Heart right ventricle (tissue), 16 donors: ENCODE measurements at regions not wholly inside any gene's neighbourhood (a gene's known extent, or its start where the extent isn't known, plus 50 kb on each side); places are given as distances from the start of the nearest gene placed in this dataset.

Experiments used
- ATAC-seq, 8 donors: fragments of 200-7000 bp; cut with Tn5 transposase; one replicate each; pipeline ENCODE4 v1.9.1; 2020; ENCODE audit warnings: mild to moderate bottlenecking in 8 of 8, moderate library complexity in 8 of 8, moderate number of reproducible peaks in 1 of 8
- DNase-seq, 2 donors: peaks; one replicate each; pipeline ENCODE4 v3.0.0-alpha.2; 2020
- H3K27ac ChIP-seq, 10 donors: fragments of 200-600 bp; sonication (generic) in 2 of 10; one replicate each; pipeline versions ENCODE4 v1.5.0 to v1.8.0; 2020 to 2022; ENCODE audit warnings: mild to moderate bottlenecking in 3 of 10
- H3K27me3 ChIP-seq, 7 donors: fragments of 200-600 bp; one replicate each; pipeline ENCODE4 v1.8.0; 2021 to 2022; ENCODE audit warnings: mild to moderate bottlenecking in 2 of 7
- H3K36me3 ChIP-seq, 9 donors: fragments of 200-600 bp; sonication (generic) in 1 of 9; one replicate each; pipeline versions ENCODE4 v1.5.0 to v1.8.0; 2020 to 2022; ENCODE audit warnings: mild to moderate bottlenecking in 2 of 9
- H3K4me1 ChIP-seq, 9 donors: fragments of 200-600 bp; sonication (generic) in 1 of 9; one replicate each; pipeline versions ENCODE4 v1.5.0 to v1.8.0; 2020 to 2022; ENCODE audit warnings: mild to moderate bottlenecking in 4 of 9
- H3K4me3 ChIP-seq, 10 donors: fragments of 200-600 bp; sonication (generic) in 2 of 10; one replicate each; pipeline versions ENCODE4 v1.5.0 to v1.8.0; 2020 to 2022; ENCODE audit warnings: mild to moderate bottlenecking in 7 of 10, moderate library complexity in 2 of 10
- H3K9me3 ChIP-seq, 11 donors: fragments of 200-600 bp in 10 of 11; sonication (generic) in 2 of 11; one replicate each; pipeline versions ENCODE4 v1.5.0 to v1.8.0; 2013 to 2022; ENCODE audit warnings: mild to moderate bottlenecking in 2 of 11, control low read depth in 1 of 11, moderate library complexity in 1 of 11
- WGBS, 2 donors: extraction: QIAGEN DNeasy Blood & Tissue Kit; methylation state at CpG; one replicate each; pipeline ENCODE4 v1.1.7; 2013; ENCODE audit warnings: inconsistent platforms in 1 of 2; 5-methylcytosine and 5-hydroxymethylcytosine counted together
- intact Hi-C, 10 donors: fragments of 100-400 bp; cut with DNase I; formaldehyde crosslinking; loops; one replicate each; pipeline versions ENCODE4 v1.11.1 to v1.14.2; 2022
- TF ChIP-seq, protein P1 (sequence below), 9 donors: fragments of 200-600 bp; sonication (generic) in 2 of 9; IDR thresholded peaks; one replicate each; pipeline versions ENCODE4 v1.5.0 to v1.8.0; 2021 to 2022; ENCODE audit warnings: antibody characterized with exemption in 9 of 9, mild to moderate bottlenecking in 5 of 9, moderate library complexity in 1 of 9
- donor health status: Arrhythmogenic right ventricular cardiomyopathy.
- donor health status: ischemic (EF 13 %, LVEDD 7.1; RV severe dilation, severe dysfunction).
- donor health status: healthy with polysubstance abuse.
- donor health status: DM: no; HTN: yes; CAD: no.
- donor health status: DM: no; HTN: no; CAD: no.
- donor health status: ischemic (EF 25% LVEDD 6.9; RV normal size, moderate dysfunction).
- donor health status: ischemic (EF 25% LVEDD 5.7; RV mildly dilated, moderate dysfunction).
- donor health status: healthy.
- donor health status: DM: yes; HTN: yes; CAD: no.
- donor health status: Ischemic cardiomyopathy.
- donor health status: ischemic (EF 35%, LVEDD 5.7; RV mildly dilated, moderate dysfunction).
- donor health status: nonischemic (EF 11% LVEDD 7.7; RV severe dilation, severe dysfunction).
- donor health status: DM: yes; HTN: yes; CAD: no.
- donor health status: PGD.
- donor health status: ischemic (EF 29% LVEDD 5.4; RV normal size, mild dysfunction).
- donor health status: nonischemic (EF 23%, LVEDD 6.1; RV moderate dilation, normal function).

DNA sequence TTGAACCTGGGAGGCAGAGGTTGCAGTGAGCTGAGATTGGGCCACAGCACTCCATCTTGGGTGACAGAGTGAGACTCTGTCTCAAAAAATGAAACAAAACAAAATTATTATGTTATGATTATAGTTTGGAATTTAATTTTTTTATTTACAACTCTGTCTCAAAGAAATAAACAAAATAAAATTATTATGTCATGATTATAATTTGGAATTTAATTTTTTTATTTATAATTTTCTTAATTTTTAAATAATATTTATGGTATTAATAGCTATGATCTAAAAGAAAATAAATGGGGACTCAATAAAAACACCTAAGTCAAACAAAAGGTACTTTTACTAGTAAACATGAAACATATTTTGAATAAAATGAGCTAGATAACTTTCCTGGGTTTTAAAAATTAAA lies 994.8 kb upstream of the GHITM start:
- Histone ChIP-seq H3K4me3 (no peak overlapping the region), H3K4me1 (no peaks in the 10 kb centered on the region), H3K9me3 (peaks cover 0 to 5% (median 0%) of the 10 kb centered on the region in 11 donors), H3K36me3 (no peaks in the 10 kb centered on the region), H3K27me3 (no peaks in the 10 kb centered on the region), H3K27ac (no peak overlapping the region)
- no peak for ATAC-seq
- intact Hi-C loops = no loop called here
- TF ChIP-seq, protein P1, sequence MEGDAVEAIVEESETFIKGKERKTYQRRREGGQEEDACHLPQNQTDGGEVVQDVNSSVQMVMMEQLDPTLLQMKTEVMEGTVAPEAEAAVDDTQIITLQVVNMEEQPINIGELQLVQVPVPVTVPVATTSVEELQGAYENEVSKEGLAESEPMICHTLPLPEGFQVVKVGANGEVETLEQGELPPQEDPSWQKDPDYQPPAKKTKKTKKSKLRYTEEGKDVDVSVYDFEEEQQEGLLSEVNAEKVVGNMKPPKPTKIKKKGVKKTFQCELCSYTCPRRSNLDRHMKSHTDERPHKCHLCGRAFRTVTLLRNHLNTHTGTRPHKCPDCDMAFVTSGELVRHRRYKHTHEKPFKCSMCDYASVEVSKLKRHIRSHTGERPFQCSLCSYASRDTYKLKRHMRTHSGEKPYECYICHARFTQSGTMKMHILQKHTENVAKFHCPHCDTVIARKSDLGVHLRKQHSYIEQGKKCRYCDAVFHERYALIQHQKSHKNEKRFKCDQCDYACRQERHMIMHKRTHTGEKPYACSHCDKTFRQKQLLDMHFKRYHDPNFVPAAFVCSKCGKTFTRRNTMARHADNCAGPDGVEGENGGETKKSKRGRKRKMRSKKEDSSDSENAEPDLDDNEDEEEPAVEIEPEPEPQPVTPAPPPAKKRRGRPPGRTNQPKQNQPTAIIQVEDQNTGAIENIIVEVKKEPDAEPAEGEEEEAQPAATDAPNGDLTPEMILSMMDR (IDR thresholded peaks at IDR 0.05) = no peak
- DNase-seq = no peak

DNA sequence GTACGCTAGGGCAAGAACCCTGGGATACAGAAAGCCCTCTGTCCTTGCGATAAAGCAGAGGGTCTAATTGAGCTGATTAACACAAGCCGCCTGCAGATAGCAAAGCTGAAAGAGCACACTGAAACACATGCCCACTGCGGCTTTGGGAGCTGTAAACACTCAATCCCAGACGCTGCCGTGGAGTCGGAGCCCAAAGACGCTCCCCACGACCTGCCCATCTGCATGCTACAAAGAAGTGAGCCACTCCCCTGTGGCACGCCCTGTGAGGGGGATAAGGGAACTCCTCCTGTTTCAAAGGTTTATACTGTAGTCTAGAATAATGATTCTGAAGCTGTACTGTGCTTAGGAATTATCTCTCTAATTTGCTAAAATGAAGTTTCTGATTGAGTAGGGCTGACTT lies 985.6 kb upstream of the GHITM start:
- no peak overlapping the region for H3K27ac ChIP-seq
- ATAC-seq (no peak), DNase-seq (no peak)
- intact Hi-C loops = no loop called here
- TF ChIP-seq, protein P1 (IDR thresholded peaks at IDR 0.05) = no peak
- H3K36me3 ChIP-seq = no peaks in the 10 kb centered on the region
- no peaks in the 10 kb centered on the region for H3K4me1 ChIP-seq
- peaks cover 0 to 3% (median 0%) of the 10 kb centered on the region in 11 donors for H3K9me3 ChIP-seq
- H3K4me3 ChIP-seq = no peak overlapping the region
- H3K27me3 ChIP-seq = no peaks in the 10 kb centered on the region
- WGBS, 2 donors = 71 to 83% methylated on average over 10 of the region's 10 CpGs

GRCh38 chr10:83164156-83164555 lies 975.2 kb upstream of the GHITM start:
- TF ChIP-seq, protein P1 (IDR thresholded peaks at IDR 0.05) = no peak
- 46 to 52% methylated on average over 3 of the region's 3 CpGs for WGBS, 2 donors

DNA sequence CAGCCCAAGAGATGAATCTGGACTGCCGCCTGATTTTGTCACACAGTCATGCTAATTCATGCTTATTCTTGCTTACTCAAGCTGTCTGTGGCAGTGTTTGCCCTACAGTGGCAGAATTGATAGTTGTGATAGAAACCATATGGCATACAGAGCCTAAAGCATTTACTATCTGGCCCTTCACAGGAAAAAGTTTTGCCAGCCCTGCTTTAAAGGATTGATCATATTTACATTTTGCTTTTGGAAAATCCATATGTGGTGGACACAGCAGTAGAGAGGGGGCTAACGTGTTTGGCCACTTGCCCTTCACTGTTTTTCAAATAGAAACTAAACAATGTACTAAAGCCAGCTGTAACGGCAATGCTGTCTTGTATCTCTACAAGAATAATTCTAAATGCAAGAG lies 974.0 kb upstream of the GHITM start:
- no peak overlapping the region for H3K27ac ChIP-seq
- intact Hi-C loops = no loop called here
- DNase-seq (no peak), ATAC-seq (no peak)
- no peak overlapping the region for H3K4me3 ChIP-seq
- 49 to 51% methylated on average over 3 of the region's 3 CpGs for WGBS, 2 donors
- H3K36me3 ChIP-seq = no peaks in the 10 kb centered on the region
- TF ChIP-seq, protein P1 (IDR thresholded peaks at IDR 0.05) = no peak
- no peaks in the 10 kb centered on the region for H3K4me1 ChIP-seq
- peaks cover 0 to 4% (median 0%) of the 10 kb centered on the region in 11 donors for H3K9me3 ChIP-seq
- no peaks in the 10 kb centered on the region for H3K27me3 ChIP-seq

More at GRCh38 chr10:83164156-83164555, 975.2 kb upstream of the GHITM start:
- H3K9me3 ChIP-seq = no peaks in the 10 kb centered on the region
- intact Hi-C loops = no loop called here
- H3K4me3 ChIP-seq = no peak overlapping the region
- H3K27ac ChIP-seq = no peak overlapping the region
- no peak for ATAC-seq
- no peaks in the 10 kb centered on the region for H3K4me1 ChIP-seq
- no peaks in the 10 kb centered on the region for H3K27me3 ChIP-seq
- DNase-seq = no peak
- no peaks in the 10 kb centered on the region for H3K36me3 ChIP-seq

DNA sequence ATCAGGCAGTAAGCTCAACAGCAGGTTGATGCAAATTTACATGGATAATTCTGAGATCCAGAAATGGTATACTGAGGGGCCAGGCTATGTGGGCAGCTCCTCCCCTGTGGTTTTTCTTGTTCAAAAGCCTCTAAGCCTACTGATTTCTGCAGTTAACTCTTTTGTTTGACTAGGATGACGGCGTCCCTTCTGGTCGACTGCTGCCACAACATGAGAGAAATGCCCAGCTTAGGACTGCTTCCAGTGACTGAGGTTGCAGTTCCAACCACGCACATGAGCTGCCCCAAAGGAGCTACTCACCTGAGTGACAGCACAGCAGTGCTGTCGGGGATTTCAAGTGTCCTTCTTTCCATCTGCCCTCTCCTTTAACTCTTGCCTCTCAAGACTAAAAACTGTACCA lies 973.0 kb upstream of the GHITM start:
- intact Hi-C loops = no loop called here
- H3K9me3 ChIP-seq = peaks cover 0 to 13% (median 0%) of the 10 kb centered on the region in 11 donors
- no peak overlapping the region for H3K4me3 ChIP-seq
- no peak for ATAC-seq
- H3K36me3 ChIP-seq = no peaks in the 10 kb centered on the region
- H3K4me1 ChIP-seq = no peaks in the 10 kb centered on the region
- DNase-seq = no peak
- no peaks in the 10 kb centered on the region for H3K27me3 ChIP-seq
- 41 to 53% methylated on average over 5 of the region's 5 CpGs for WGBS, 2 donors
- H3K27ac ChIP-seq = no peak overlapping the region
- TF ChIP-seq, protein P1 (IDR thresholded peaks at IDR 0.05) = no peak
